OCI-LY7 (cell line): ENCODE measurements at regions not wholly inside any gene's neighbourhood (a gene's known extent, or its start where the extent isn't known, plus 50 kb on each side); places are given as distances from the start of the nearest gene placed in this dataset.

ENCODE experiments used
- BruUV-seq: library from RNA; stranded (reverse); fragments of 400-500 nt; replicated peaks from 2 replicates; lab custom pipeline; 2021; lab: Mats Ljungman, UMichigan
- CTCF ChIA-PET: fragments of 300-600 bp; sonication (Branson Sonifier 250); formaldehyde crosslinking; loops from one replicate; lab custom pipeline; 2022; ENCODE audit warnings: antibody characterized with exemption; ENCODE audit not compliant: unreplicated experiment; lab: Charles Lee
- POLR2A ChIA-PET: fragments of 300-600 bp; sonication (Branson Sonifier 250); formaldehyde crosslinking; loops from one replicate; lab custom pipeline; 2022; ENCODE audit warnings: antibody characterized with exemption; lab: Charles Lee
- DNase-seq: peaks from one replicate; pipeline ENCODE4 v3.0.0-alpha.2; 2015; ENCODE audit warnings: low spot score
- H2AFZ ChIP-seq: fragments of 200-600 bp; sonication (generic), shearing (Covaris generic); 2 replicates; pipeline ENCODE4 v1.6.1; 2014; ENCODE audit warnings: mild to moderate bottlenecking, antibody characterized with exemption, low read length, moderate library complexity
- H3K27ac ChIP-seq: fragments of 200-600 bp; sonication (generic); 2 replicates; pipeline ENCODE4 v1.5.1; 2014; ENCODE audit warnings: mixed run types, low read depth, mild to moderate bottlenecking, moderate library complexity, low read length, inconsistent platforms; ENCODE audit not compliant: poor library complexity, severe bottlenecking
- H3K36me3 ChIP-seq: fragments of 200-600 bp; sonication (generic); 2 replicates; pipeline ENCODE4 v1.6.1; 2014; ENCODE audit warnings: mild to moderate bottlenecking, antibody characterized with exemption, low read length, moderate library complexity, mixed read lengths; ENCODE audit not compliant: insufficient read depth
- H3K4me1 ChIP-seq: fragments of 200-600 bp; sonication (generic); 2 replicates; pipeline ENCODE4 v1.5.1; 2014; ENCODE audit warnings: mild to moderate bottlenecking, low read length; ENCODE audit not compliant: insufficient read depth, poor library complexity, severe bottlenecking
- H3K4me2 ChIP-seq: fragments of 200-600 bp; sonication (generic); 2 replicates; pipeline ENCODE4 v1.6.1; 2014; ENCODE audit warnings: mild to moderate bottlenecking, low read length
- H3K4me3 ChIP-seq: fragments of 200-600 bp; sonication (generic); 2 replicates; pipeline ENCODE4 v1.5.1; 2014; ENCODE audit warnings: mild to moderate bottlenecking, low read depth, low read length; ENCODE audit not compliant: poor library complexity, severe bottlenecking
- H3K79me2 ChIP-seq: fragments of 200-600 bp; sonication (generic); 2 replicates; pipeline ENCODE4 v1.6.1; 2016; ENCODE audit warnings: low read depth, mild to moderate bottlenecking, low read length, moderate library complexity, mixed read lengths; ENCODE audit not compliant: insufficient read depth
- H3K9me2 ChIP-seq: fragments of 200-600 bp; sonication (generic); 2 replicates; pipeline ENCODE4 v1.6.1; 2016; ENCODE audit warnings: mild to moderate bottlenecking, low read length, mixed read lengths; ENCODE audit not compliant: insufficient read depth
- H3K9me3 ChIP-seq: fragments of 200-600 bp; sonication (generic); 2 replicates; pipeline ENCODE4 v1.6.1; 2014; ENCODE audit warnings: mild to moderate bottlenecking, mixed run types, low read length, mixed read lengths
- H4K20me1 ChIP-seq: fragments of 200-600 bp; sonication (generic); 2 replicates; pipeline ENCODE4 v1.6.1; 2014; ENCODE audit warnings: mild to moderate bottlenecking, antibody characterized with exemption, low read length, moderate library complexity, mixed read lengths; ENCODE audit not compliant: insufficient read depth
- CTCF ChIP-seq: fragments of 200-600 bp; sonication (generic); conservative IDR thresholded peaks from 2 replicates; pipeline ENCODE4 v1.5.1; 2014; ENCODE audit warnings: mild to moderate bottlenecking, antibody characterized with exemption, low read length, moderate library complexity, mixed read lengths
- EZH2phosphoT487 ChIP-seq: fragments of 200-600 bp; sonication (generic); IDR thresholded peaks from 2 replicates; pipeline ENCODE4 v1.6.1; 2018; ENCODE audit warnings: low read depth, borderline replicate concordance, mild to moderate bottlenecking, mixed run types, antibody characterized with exemption, low read length, moderate library complexity, mixed read lengths
- intact Hi-C: fragments of 100-400 bp; cut with micrococcal nuclease; formaldehyde crosslinking; loops from one replicate; pipeline ENCODE4 v1.10.0; 2022; ENCODE audit not compliant: unreplicated experiment

GRCh38 chr4:27198246-27198645, 337.6 kb downstream of the STIM2 start:
- H3K4me1 ChIP-seq: no peaks in the 10 kb centered on the region
- no peak overlapping the region for H3K4me3 ChIP-seq
- no peak overlapping the region for H3K27ac ChIP-seq
- no peaks in the 10 kb centered on the region for H3K9me2 ChIP-seq
- intact Hi-C loops: no loop called here
- ChIA-PET POLR2A (no interaction called here), CTCF (no interaction called here)
- no peaks in the 10 kb centered on the region for H3K9me3 ChIP-seq
- H3K36me3 ChIP-seq: no peaks in the 10 kb centered on the region
- no peak for DNase-seq
- H2AFZ ChIP-seq: no peak overlapping the region
- H3K79me2 ChIP-seq: no peaks in the 10 kb centered on the region
- TF ChIP-seq CTCF (no peak), EZH2phosphoT487 (no peak)
- no peaks in the 10 kb centered on the region for H4K20me1 ChIP-seq
- H3K4me2 ChIP-seq: no peak overlapping the region
- BruUV-seq: no TSS peak

- TF ChIP-seq CTCF: no peak
- no peak for TF ChIP-seq EZH2phosphoT487
Measured at GRCh38 chr4:27198971-27199370, 338.3 kb downstream of the STIM2 start.

GRCh38 chr4:27206009-27206408, 345.4 kb downstream of the STIM2 start:
- H3K9me3 ChIP-seq: no peaks in the 10 kb centered on the region
- intact Hi-C loops: no loop called here
- H2AFZ ChIP-seq: no peak overlapping the region
- POLR2A ChIA-PET: no interaction called here
- no TSS peak for BruUV-seq
- H3K4me3 ChIP-seq: no peak overlapping the region
- H3K36me3 ChIP-seq: no peaks in the 10 kb centered on the region
- no peak overlapping the region for H3K4me2 ChIP-seq
- no peaks in the 10 kb centered on the region for H3K79me2 ChIP-seq
- TF ChIP-seq CTCF (no peak), EZH2phosphoT487 (no peak)
- CTCF ChIA-PET: no interaction called here
- no peaks in the 10 kb centered on the region for H3K9me2 ChIP-seq
- no peak for DNase-seq
- H3K27ac ChIP-seq: no peak overlapping the region
- no peaks in the 10 kb centered on the region for H3K4me1 ChIP-seq
- H4K20me1 ChIP-seq: no peaks in the 10 kb centered on the region

More at GRCh38 chr4:27198971-27199370, 338.3 kb downstream of the STIM2 start:
- H4K20me1 ChIP-seq: no peaks in the 10 kb centered on the region
- POLR2A ChIA-PET: no interaction called here
- CTCF ChIA-PET: no interaction called here
- no peak overlapping the region for H3K4me2 ChIP-seq
- H3K9me3 ChIP-seq: no peaks in the 10 kb centered on the region
- intact Hi-C loops: no loop called here
- no peaks in the 10 kb centered on the region for H3K4me1 ChIP-seq
- H3K79me2 ChIP-seq: no peaks in the 10 kb centered on the region
- no peak overlapping the region for H2AFZ ChIP-seq
- no peaks in the 10 kb centered on the region for H3K36me3 ChIP-seq
- no peaks in the 10 kb centered on the region for H3K9me2 ChIP-seq
- no TSS peak for BruUV-seq
- no peak for DNase-seq
- H3K27ac ChIP-seq: no peak overlapping the region
- no peak overlapping the region for H3K4me3 ChIP-seq
